Upper lobe of left lung (tissue), 4 donors: ENCODE measurements at regions not wholly inside any gene's neighbourhood (a gene's known extent, or its start where the extent isn't known, plus 50 kb on each side); places are given as distances from the start of the nearest gene placed in this dataset.

Experiments
- EP300 ChIP-seq, 4 donors: sonication (generic); formaldehyde crosslinking; IDR thresholded peaks; one replicate each; pipeline ENCODE4 v1.5.1; 2017; ENCODE audit warnings: antibody characterized with exemption in 4 of 4, control low read depth in 2 of 4
- POLR2A ChIP-seq, 4 donors: fragments of 450-650 bp; IDR thresholded peaks; one replicate each; pipeline ENCODE4 v1.5.1; 2016 to 2017; ENCODE audit warnings: antibody characterized with exemption in 4 of 4, mild to moderate bottlenecking in 2 of 4
- POLR2AphosphoS5 ChIP-seq, 2 donors: sonication (generic); formaldehyde crosslinking; IDR thresholded peaks; one replicate each; pipeline ENCODE4 v1.5.1; 2017; ENCODE audit warnings: antibody characterized with exemption in 2 of 2
- TF ChIP-seq, protein P1 (sequence below), 6 experiments: fragments of 450-650 bp in 4 of 6; fragments of 200-600 bp in 2 of 6; sonication (generic) in 2 of 6; IDR thresholded peaks; one replicate each; pipeline ENCODE4 v1.5.1; 2016 to 2019; ENCODE audit warnings: antibody characterized with exemption in 6 of 6

DNA sequence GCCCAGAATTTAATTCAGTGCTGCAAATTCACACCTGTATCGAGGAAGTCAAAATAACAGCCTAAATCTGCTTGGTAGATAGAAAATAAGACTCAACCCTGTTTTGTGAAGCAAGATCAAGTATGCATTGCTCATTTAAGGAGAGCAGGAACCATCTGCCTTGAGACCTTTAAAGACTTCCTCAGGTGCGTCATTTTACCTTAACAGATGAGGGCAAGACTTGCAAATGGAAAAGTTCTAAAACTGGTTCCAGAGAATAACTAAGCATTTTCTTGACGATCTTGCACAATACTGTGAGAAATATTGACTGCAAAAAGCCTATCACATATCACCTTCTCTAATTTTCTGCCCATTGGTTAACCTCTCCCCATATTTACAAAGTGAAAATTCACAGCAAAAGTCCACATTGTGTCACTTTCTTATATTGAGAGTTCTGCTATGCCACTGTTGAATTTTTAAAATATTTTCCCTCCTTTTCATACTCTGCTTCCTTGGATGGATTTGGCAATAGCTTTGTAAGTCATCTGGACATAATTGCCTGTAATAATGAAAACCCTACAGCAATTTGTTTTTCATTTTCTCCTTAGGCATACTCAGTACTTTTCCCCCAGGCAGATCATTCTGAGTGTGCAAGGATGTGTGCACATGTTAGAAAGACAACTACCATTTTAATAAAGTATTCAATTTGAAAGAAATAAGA, 234.2 kb downstream of the AASDHPPT start:
- TF ChIP-seq POLR2AphosphoS5 (IDR thresholded peaks at IDR 0.05) = no peak
- TF ChIP-seq, protein P1, sequence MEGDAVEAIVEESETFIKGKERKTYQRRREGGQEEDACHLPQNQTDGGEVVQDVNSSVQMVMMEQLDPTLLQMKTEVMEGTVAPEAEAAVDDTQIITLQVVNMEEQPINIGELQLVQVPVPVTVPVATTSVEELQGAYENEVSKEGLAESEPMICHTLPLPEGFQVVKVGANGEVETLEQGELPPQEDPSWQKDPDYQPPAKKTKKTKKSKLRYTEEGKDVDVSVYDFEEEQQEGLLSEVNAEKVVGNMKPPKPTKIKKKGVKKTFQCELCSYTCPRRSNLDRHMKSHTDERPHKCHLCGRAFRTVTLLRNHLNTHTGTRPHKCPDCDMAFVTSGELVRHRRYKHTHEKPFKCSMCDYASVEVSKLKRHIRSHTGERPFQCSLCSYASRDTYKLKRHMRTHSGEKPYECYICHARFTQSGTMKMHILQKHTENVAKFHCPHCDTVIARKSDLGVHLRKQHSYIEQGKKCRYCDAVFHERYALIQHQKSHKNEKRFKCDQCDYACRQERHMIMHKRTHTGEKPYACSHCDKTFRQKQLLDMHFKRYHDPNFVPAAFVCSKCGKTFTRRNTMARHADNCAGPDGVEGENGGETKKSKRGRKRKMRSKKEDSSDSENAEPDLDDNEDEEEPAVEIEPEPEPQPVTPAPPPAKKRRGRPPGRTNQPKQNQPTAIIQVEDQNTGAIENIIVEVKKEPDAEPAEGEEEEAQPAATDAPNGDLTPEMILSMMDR (IDR thresholded peaks at IDR 0.05) = no peak
- TF ChIP-seq EP300 (IDR thresholded peaks at IDR 0.05) = no peak
- no peak for TF ChIP-seq POLR2A (IDR thresholded peaks at IDR 0.05)
